Kidney (tissue), 13 donors: ENCODE measurements at regions not wholly inside any gene's neighbourhood (a gene's known extent, or its start where the extent isn't known, plus 50 kb on each side); places are given as distances from the start of the nearest gene placed in this dataset.
A peak's percentile ranks its signal among the peaks of the same experiment; 100 is the strongest.

Experiments used
- DNase-seq, 5 donors: peaks; one replicate each; pipeline ENCODE4 v3.0.0-alpha.2; 2013 to 2020
- FAIRE-seq: peaks from 2 replicates; lab custom pipeline; 2012; peaks lifted over from hg19 to GRCh38; lab: Jason Lieb, UNC
- H3K27ac ChIP-seq, 2 donors: one replicate each; pipeline ENCODE4 v1.7.0; 2013; ENCODE audit warnings: low read depth in 2 of 2, low read length in 2 of 2, inconsistent platforms in 1 of 2
- H3K27me3 ChIP-seq: one replicate; pipeline ENCODE4 v1.7.1; 2013; ENCODE audit warnings: low read length, inconsistent platforms; ENCODE audit not compliant: control insufficient read depth, insufficient read depth
- H3K36me3 ChIP-seq, 3 donors: one replicate each; pipeline versions ENCODE4 v1.7.0 to v1.7.1; 2013; ENCODE audit warnings: low read length in 3 of 3, control low read depth in 1 of 3, inconsistent platforms in 1 of 3; ENCODE audit not compliant: insufficient read depth in 3 of 3, control insufficient read depth in 2 of 3
- H3K4me1 ChIP-seq, 3 donors: one replicate each; pipeline versions ENCODE4 v1.7.0 to v1.7.1; 2013; ENCODE audit warnings: low read length in 3 of 3, inconsistent platforms in 1 of 3, low read depth in 1 of 3; ENCODE audit not compliant: control insufficient read depth in 2 of 3, insufficient read depth in 2 of 3
- H3K4me3 ChIP-seq, 3 donors: one replicate each; pipeline versions ENCODE4 v1.7.0 to v1.8.1; 2013; ENCODE audit warnings: low read length in 3 of 3, control low read depth in 1 of 3, inconsistent platforms in 1 of 3
- H3K9ac ChIP-seq, 3 donors: one replicate each; pipeline versions ENCODE4 v1.7.0 to v1.7.1; 2013; ENCODE audit warnings: low read length in 3 of 3, control low read depth in 1 of 3, inconsistent platforms in 1 of 3
- H3K9me3 ChIP-seq, 3 donors: one replicate each; pipeline versions ENCODE4 v1.7.0 to v1.7.1; 2013; ENCODE audit warnings: low read length in 3 of 3, control low read depth in 1 of 3, inconsistent platforms in 1 of 3; ENCODE audit not compliant: control insufficient read depth in 2 of 3, insufficient read depth in 1 of 3
- CTCF ChIP-seq: IDR thresholded peaks from 3 replicates; pipeline ENCODE4 v1.5.1; 2012; ENCODE audit warnings: mild to moderate bottlenecking, moderate library complexity, borderline replicate concordance; ENCODE audit not compliant: insufficient read depth; ENCODE audit errors: extremely low read depth
- intact Hi-C: fragments of 100-400 bp; cut with DNase I; formaldehyde crosslinking; loops from one replicate; pipeline ENCODE4 v1.11.1; 2022
- donor health status: control.
- donor health status: control.
- donor health status: control.
- donor health status: control.
- donor health status: control.
- donor health status: DM: yes; HTN: yes; CAD: no.
- donor health status: Normal renal cell carcinoma (clear cell type).

GRCh38 chr6:43837507-43837906 lies 67.5 kb downstream of the VEGFA start:
- Histone ChIP-seq H3K9ac (peak overlapping the region in 1 of 3 donors; percentile 2), H3K4me3 (no peak overlapping the region), H3K4me1 (peaks cover 2 to 30% (median 26%) of the 10 kb centered on the region in 3 donors), H3K27ac (peak overlapping the region in 1 of 2 donors; percentile 13), H3K9me3 (no peaks in the 10 kb centered on the region), H3K27me3 (no peaks in the 10 kb centered on the region), H3K36me3 (no peaks in the 10 kb centered on the region)
- intact Hi-C loops: no loop called here
- FAIRE-seq (no peak), DNase-seq (peak in 1 of 5 donors; percentile 55)
- TF ChIP-seq CTCF: no peak

- no peaks in the 10 kb centered on the region for H3K27me3 ChIP-seq
These were observed 66.7 kb downstream of the VEGFA start for GRCh38 chr6:43836507-43837240.

More at GRCh38 chr6:43836507-43837240, 66.7 kb downstream of the VEGFA start:
- no peaks in the 10 kb centered on the region for H3K36me3 ChIP-seq
- no peaks in the 10 kb centered on the region for H3K9me3 ChIP-seq
- H3K27ac ChIP-seq: peak overlapping the region; percentile 20 to 35
- TF ChIP-seq CTCF: no peak
- no peak for FAIRE-seq
- peaks cover 2 to 30% (median 26%) of the 10 kb centered on the region in 3 donors for H3K4me1 ChIP-seq
- peak in 1 of 5 donors; percentile 22 for DNase-seq
- intact Hi-C loops: no loop called here
- H3K4me3 ChIP-seq: no peak overlapping the region
- peak overlapping the region in 1 of 3 donors; percentile 2 for H3K9ac ChIP-seq
